Gastrocnemius medialis (tissue), 4 donors: ENCODE measurements at regions not wholly inside any gene's neighbourhood (a gene's known extent, or its start where the extent isn't known, plus 50 kb on each side); places are given as distances from the start of the nearest gene placed in this dataset.

Experiments
- POLR2A ChIP-seq, 2 donors: fragments of 450-650 bp; IDR thresholded peaks; one replicate each; pipeline ENCODE4 v1.6.1; 2017; ENCODE audit warnings: antibody characterized with exemption in 2 of 2, mild to moderate bottlenecking in 2 of 2, moderate library complexity in 2 of 2
- TF ChIP-seq, protein P1 (sequence below), 5 experiments: fragments of 450-650 bp in 3 of 5; fragments of 200-600 bp in 2 of 5; sonication (generic) in 2 of 5; IDR thresholded peaks in 4 of 5; conservative IDR thresholded peaks in 1 of 5; 1 replicate in 4 of 5; 2 replicates in 1 of 5; pipeline ENCODE4 v1.5.1; 2016 to 2019; ENCODE audit warnings: antibody characterized with exemption in 5 of 5, mild to moderate bottlenecking in 3 of 5, moderate library complexity in 3 of 5

- TF ChIP-seq, protein P1, sequence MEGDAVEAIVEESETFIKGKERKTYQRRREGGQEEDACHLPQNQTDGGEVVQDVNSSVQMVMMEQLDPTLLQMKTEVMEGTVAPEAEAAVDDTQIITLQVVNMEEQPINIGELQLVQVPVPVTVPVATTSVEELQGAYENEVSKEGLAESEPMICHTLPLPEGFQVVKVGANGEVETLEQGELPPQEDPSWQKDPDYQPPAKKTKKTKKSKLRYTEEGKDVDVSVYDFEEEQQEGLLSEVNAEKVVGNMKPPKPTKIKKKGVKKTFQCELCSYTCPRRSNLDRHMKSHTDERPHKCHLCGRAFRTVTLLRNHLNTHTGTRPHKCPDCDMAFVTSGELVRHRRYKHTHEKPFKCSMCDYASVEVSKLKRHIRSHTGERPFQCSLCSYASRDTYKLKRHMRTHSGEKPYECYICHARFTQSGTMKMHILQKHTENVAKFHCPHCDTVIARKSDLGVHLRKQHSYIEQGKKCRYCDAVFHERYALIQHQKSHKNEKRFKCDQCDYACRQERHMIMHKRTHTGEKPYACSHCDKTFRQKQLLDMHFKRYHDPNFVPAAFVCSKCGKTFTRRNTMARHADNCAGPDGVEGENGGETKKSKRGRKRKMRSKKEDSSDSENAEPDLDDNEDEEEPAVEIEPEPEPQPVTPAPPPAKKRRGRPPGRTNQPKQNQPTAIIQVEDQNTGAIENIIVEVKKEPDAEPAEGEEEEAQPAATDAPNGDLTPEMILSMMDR (IDR thresholded peaks at IDR 0.05 in 4 of 5, conservative IDR thresholded peaks at IDR 0.05 in 1 of 5) = no peak
- TF ChIP-seq POLR2A (IDR thresholded peaks at IDR 0.05) = no peak
Observed at GRCh38 chr12:77761286-77761685, 69.4 kb upstream of the NAV3 start.
